Amygdala (tissue), 56 donors: ENCODE measurements at regions not wholly inside any gene's neighbourhood (a gene's known extent, or its start where the extent isn't known, plus 50 kb on each side); places are given as distances from the start of the nearest gene placed in this dataset.

ENCODE experiments used
- DNase-seq, 56 donors: peaks; one replicate each; lab custom pipeline; 2025; lab: John Stamatoyannopoulos, UW

- no peak for DNase-seq
Observed at GRCh38 chr1:222247811-222248310, 300.0 kb downstream of the HHIPL2 start.

GRCh38 chr1:222247081-222247480 is 300.8 kb downstream of the HHIPL2 start:
- no peak for DNase-seq

GRCh38 chr1:222243902-222244301 is 304.0 kb downstream of the HHIPL2 start:
- DNase-seq: no peak

- no peak for DNase-seq
Observed at GRCh38 chr1:222242492-222242891, 305.4 kb downstream of the HHIPL2 start.

GRCh38 chr1:222241410-222241809 is 306.5 kb downstream of the HHIPL2 start:
- no peak for DNase-seq

GRCh38 chr1:222240536-222241181 is 307.2 kb downstream of the HHIPL2 start:
- no peak for DNase-seq

GRCh38 chr1:222239130-222239529 is 308.8 kb downstream of the HHIPL2 start:
- DNase-seq: no peak

- no peak for DNase-seq
Observed at GRCh38 chr1:222234351-222234750, 313.6 kb downstream of the HHIPL2 start.

GRCh38 chr1:222233444-222234158 is 314.3 kb downstream of the HHIPL2 start:
- DNase-seq: no peak

GRCh38 chr1:222232842-222233241 is 315.1 kb downstream of the HHIPL2 start:
- DNase-seq: no peak

GRCh38 chr1:222229672-222230312 is 318.1 kb downstream of the HHIPL2 start:
- no peak for DNase-seq

GRCh38 chr1:222225316-222225691 is 322.6 kb downstream of the HHIPL2 start:
- DNase-seq: no peak

GRCh38 chr1:222224636-222225315 is 323.1 kb downstream of the HHIPL2 start:
- no peak for DNase-seq

- DNase-seq: no peak
Observed at GRCh38 chr1:222224156-222224555, 323.7 kb downstream of the HHIPL2 start.

- DNase-seq: no peak
Observed at GRCh38 chr1:222223010-222223409, 324.9 kb downstream of the HHIPL2 start.

- no peak for DNase-seq
Observed at GRCh38 chr1:222216255-222216754, 331.6 kb downstream of the HHIPL2 start.

GRCh38 chr1:222210776-222211175 is 337.1 kb downstream of the HHIPL2 start:
- DNase-seq: no peak

- no peak for DNase-seq
Observed at GRCh38 chr1:222204475-222204874, 343.4 kb downstream of the HHIPL2 start.

- no peak for DNase-seq
Observed at GRCh38 chr1:222202831-222203230, 345.1 kb downstream of the HHIPL2 start.

- no peak for DNase-seq
Observed at GRCh38 chr1:222196736-222197135, 351.2 kb downstream of the HHIPL2 start.

- DNase-seq: no peak
Observed at GRCh38 chr1:222196288-222196687, 351.6 kb downstream of the HHIPL2 start.
